HG02840 (cell line): ENCODE measurements at regions not wholly inside any gene's neighbourhood (a gene's known extent, or its start where the extent isn't known, plus 50 kb on each side); places are given as distances from the start of the nearest gene placed in this dataset.

Experiments used
- ATAC-seq: cut with Tn5 transposase; IDR thresholded peaks from one replicate; pipeline ENCODE4 v1.9.1; 2021; ENCODE audit warnings: mild to moderate bottlenecking, moderate library complexity, moderate number of reproducible peaks; ENCODE audit not compliant: unreplicated experiment, low FRiP score

DNA sequence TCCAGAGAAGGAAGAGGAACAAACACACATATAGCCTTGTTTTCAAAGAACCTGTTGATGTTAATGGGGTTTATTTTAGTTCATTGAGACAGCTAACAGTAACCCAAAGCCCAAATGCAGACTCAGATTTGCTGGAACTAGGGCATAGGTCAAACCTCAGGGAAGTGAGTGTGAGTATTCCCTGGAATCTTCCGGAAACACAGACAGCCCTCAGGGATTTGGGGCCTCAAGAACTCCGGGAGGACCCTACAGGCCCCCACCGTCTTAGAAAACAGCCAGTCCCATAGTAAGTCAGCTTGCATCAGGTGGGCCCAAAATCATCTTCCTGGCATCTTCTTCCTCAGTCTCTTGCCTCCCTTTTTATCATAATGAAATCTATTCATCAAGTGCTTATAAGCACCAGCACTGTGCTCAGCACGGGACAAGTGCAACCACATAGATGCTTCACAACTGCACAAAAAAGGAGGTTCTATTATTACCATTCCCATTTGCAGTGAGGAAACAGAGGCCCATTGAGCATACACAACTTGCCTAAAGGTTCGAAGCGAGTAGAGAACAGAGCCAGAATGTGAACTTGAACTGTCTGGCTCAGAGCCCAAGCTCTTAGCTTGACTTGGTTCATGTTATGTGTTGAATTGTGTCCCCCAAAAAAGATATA is 50.2 kb upstream of the BCL11A start:
- ATAC-seq, result no peak

DNA sequence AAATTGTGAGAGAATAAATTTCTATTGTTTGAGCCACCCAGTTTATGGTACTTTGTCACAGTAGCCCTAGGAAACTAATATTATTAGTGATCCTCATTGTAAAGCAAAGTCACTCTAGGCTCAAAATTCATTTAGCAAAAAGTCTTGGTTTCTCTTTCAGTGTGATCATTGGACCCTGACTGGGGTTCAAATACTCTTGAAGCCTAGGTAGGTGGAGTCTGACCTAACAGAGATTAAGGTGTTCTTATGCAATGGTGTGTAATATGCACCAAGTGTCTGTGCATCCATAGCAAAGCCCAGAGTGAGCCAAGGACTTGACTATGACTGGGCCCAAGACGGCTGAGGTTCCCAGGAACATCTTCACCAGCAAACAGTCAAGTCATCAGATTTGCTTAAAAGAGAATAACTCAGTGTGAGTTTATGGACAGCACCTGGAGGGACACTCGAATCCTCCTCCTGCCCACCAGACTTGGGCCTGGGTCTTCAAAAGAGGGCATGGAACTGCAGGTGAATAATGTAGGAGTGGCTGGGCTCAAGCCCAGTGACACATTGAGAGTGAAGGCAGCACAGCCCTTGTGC is 51.1 kb upstream of the BCL11A start:
- ATAC-seq, result no peak

DNA sequence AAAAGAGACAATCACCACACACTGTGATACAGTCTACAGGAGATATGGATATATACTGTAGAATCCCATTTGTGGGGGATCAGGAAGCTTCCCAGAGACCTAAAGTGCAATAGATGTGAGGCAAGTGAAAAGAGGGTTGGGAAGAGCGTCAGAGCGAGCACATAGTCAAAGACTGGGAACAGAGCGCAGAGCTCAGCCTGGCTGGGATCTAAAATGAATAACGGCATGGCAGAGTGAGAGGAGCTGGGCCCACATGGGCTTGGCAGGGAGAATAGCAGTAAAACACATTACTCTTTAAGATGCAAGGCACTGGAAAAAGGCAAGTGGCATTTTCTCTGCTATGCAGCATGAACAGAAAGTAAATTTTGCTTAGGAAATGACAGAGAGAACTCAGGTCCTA is 52.4 kb upstream of the BCL11A start:
- ATAC-seq, result no peak

DNA sequence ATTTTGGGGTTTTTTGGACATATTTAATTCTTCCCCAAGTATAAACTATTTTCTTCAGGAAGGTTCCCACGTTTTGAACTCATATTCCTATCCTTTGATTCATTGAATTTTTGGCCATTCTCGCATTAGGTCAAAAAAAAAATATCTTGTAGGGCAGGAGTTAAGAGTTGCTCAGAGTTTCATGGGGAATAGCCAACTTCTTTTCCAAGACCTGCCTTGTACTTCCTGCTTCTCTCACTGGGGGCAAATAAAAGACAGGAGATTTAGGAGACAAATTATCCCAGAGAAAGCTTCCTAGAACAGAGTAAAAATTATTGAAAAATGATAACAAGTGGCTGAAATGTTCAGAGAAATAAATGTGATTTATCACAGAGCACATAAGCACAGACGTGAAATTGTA is 55.2 kb upstream of the BCL11A start:
- ATAC-seq, result no peak

DNA sequence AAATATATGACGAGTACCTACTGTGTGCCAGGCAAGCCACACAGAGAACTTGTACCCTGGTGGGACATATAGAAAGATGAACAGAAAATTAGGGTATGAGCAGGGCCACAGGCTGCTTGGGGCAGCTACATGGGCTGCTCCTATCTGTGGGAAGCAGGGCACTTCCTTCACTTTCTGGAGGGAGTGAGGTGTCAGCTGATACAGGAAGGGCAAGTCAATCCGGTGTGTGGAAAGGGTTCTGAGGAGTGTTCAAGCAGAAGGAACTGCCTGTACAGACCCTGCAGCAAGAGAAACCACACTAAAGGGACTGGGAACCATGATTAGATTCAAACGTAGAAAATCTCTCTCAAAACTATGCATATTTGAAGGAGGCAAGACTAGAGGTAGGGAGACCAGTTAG is 58.6 kb upstream of the BCL11A start:
- no peak for ATAC-seq

DNA sequence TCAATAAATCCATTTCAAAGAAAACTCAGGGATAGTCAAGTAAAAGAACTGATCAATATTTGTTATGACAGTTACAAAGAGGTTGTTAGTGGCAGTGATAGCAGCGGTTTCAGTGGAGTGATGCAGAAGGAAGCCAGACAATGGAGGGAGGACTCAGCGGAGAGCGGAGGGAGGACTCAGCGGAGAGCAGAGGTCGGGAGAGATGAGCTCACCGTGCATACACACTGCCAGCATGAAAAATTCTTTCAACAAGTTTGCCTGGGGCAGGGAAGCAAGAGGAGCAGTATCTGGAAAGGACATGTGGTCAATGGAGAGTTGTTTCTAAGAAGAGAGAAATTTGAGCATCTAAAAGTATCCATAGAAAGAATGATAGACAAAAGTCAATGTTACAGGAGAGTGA is 60.9 kb upstream of the BCL11A start:
- ATAC-seq, result no peak

DNA sequence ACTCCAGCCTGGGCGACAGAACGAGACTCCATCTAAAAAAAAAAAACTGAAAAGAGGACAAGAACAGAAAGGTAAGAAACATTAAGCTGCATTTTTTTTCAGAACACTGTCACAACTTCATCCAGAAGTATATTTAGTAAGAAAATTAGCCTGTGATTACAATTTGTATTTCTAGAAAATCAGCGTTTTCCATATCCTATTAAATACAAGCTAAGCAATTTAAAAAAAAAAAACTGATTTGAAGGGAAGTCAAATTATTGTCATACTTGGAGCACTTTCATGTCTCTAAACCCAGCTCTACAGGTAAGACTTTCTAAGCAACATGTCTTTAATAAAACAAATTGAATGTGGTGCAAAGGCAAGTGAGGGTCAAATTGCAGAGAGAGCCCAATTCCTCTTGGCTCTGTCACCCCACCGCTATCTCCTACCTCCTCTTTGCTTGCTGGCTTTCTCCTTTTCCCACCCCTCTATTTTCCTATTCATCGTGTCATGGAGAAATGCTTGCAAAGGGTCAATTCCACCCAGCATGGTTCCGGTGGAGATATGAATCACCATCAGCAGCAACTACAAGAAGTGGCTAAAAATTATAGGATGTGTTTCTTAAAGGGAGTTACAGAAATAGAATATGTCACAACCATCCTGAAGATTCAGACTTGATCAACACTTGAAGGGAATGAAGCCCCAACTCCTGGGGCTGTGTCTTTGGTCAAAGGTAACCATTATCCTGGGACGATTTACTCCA is 68.4 kb upstream of the BCL11A start:
- ATAC-seq, result no peak

DNA sequence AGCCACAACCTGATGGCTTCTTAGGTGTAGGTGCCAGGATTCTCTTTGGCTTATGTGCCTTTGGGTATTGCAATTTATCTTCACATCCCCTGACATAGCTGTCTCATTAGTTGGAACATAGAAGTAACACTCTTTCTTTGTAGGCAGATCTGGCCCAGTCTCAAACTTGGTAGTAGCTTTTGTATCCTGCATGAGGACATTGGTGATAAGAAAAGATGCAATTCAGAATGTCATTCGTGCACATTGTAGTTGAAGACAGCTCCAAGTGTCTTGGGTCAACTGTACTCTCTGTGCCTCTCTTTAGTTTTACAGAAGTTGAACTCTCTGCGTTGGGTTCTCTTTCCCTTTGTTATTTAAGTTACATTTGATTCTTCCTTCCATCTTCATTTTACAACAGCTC is 69.6 kb upstream of the BCL11A start:
- no peak for ATAC-seq

DNA sequence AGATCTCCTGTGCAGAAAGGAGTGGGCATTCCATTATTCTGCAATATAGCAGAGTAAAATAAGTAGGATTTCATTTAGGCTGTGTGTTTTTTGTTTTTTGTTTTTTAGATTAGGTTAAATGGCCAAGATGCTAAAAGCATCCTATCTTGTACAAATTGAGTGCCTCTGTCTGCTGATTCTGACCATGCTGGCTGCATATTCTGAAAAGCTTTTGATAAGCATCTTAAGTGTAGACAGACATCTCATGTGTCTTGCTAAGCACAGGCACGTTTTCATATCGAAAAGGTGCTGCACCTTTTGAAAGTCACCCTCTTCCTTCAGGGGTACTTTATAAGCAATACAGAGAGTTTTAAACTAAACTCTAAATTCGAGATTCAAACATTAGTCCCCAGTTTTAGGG is 74.0 kb upstream of the BCL11A start:
- no peak for ATAC-seq

DNA sequence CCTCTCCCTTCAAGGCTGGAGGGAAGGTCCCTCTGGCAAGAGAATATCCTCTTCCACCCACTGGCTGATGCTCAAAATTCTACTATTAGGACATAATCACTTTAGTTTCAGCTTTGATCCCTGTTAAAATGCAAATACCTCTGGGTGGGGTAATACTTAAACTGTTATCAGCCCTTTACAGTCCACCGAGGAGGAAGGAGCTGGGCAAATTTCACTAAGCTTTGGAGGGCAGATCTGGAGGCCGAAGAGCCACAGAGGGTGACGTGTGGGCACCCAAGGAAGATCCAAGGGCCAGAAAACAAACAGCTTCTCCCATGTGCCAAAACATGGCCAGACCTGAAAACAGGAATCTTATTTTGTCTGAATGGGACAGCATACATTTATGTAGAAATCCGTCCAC is 74.6 kb upstream of the BCL11A start:
- ATAC-seq, result no peak

DNA sequence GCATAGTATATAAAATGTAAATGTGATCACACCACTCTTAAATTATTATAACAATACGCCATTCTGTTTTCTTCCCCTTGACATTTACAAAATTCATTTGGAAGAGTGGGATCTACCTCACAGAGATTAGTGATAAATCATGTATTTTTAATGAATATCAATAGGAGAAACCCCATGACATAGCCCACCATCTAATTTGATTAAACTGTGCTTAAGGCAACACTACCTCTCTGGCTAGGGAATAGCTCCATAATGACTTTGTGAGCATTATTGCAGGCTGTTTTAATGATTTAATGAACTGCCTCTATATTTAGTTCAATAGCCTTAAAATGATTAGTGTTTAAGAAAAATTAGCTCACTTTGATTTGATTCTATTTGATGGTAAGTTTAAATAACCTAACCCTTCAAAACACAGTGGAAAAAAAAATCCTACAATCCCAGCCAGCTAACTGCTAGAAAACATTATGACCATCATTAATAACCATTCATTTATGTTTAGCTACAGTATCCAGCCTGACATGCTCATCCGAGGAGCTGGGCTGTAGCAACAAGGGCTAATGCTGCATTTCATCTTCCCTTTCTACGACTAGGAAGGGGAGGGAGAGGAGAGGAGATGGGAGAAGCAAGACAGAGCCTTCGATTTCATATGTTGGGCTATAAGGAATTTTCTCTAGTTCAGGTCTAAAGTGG is 75.3 kb upstream of the BCL11A start:
- no peak for ATAC-seq

DNA sequence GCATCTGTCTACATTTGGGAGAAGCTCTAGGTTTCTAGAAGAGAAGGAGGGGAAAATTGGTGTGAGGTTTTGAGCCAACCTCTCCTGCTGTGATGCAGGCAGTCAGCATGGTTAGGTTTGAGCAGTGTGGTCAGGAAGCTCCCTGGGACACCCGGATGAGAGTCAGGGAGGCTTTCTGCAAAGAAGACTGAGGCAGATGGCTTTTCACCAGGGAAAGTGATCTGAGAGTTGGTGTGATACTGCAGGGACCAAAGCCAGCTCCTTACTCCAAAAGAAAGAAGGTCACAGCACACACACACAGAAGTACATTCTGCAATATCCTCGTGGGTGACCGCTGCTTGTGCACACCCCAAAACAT is 75.8 kb upstream of the BCL11A start:
- no peak for ATAC-seq

DNA sequence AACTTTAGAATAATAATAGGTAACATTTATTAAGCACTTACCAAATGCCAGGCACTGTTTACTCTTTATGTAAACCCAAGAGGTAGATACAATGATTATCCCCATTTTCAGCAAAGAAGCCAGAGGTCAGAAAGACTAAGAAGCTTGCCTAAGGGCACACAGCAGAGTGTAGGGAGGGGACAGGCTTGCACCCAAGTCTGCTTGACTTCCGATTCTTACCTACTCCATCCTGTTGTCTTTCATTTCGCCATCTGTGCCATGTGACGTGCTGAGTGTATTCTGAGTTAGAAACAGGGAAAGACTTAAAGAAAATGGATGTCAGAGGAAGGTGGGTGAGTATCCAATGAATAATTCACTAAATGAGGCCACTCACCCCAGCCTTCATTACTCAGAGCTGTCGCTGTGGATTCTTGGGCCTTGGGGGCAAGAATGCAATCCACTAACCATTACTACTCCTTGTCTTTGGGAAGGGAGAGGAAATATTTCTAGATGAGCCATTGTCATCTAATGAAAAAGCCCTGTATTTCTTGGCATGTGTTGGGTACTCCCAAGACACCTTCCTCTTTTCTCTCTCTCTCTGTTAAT is 76.4 kb upstream of the BCL11A start:
- no peak for ATAC-seq

DNA sequence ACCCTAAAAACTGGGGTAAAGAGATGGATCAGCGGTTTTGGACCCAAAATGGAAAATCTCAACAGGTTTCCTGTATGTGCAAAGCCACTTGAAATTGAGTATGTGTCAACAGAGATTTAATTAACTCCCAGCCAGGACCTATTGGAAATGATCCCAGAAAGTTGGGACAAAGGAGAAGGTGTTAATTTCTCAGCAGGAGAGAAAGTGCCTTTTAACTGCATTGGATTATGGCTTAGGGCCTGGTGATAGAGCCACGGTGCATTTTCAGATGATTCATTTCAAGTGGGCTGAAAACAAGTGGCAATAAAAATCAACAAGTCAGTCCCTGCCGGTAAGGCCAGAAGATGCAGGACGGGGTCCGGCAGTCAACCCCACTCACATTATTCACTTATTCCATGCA is 80.2 kb upstream of the BCL11A start:
- no peak for ATAC-seq

DNA sequence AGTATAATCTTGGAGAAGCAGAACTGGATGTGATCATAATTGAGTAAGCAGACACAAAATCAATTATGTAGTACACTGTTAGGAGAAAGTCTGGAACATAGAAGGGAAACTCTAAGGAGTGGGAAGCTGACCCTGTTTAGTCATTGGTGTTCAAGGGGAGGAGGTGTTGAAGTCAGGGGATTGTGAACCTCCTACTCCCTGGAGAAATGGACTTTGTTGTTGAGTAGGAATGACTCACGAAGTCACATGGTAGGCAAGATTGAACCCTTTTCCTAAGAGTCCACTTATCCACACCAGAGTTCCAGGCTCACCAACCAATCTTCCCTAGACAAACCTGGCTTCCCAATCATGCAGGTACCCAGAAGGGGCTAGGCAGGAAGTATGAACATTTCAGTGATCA is 81.0 kb upstream of the BCL11A start:
- no peak for ATAC-seq

DNA sequence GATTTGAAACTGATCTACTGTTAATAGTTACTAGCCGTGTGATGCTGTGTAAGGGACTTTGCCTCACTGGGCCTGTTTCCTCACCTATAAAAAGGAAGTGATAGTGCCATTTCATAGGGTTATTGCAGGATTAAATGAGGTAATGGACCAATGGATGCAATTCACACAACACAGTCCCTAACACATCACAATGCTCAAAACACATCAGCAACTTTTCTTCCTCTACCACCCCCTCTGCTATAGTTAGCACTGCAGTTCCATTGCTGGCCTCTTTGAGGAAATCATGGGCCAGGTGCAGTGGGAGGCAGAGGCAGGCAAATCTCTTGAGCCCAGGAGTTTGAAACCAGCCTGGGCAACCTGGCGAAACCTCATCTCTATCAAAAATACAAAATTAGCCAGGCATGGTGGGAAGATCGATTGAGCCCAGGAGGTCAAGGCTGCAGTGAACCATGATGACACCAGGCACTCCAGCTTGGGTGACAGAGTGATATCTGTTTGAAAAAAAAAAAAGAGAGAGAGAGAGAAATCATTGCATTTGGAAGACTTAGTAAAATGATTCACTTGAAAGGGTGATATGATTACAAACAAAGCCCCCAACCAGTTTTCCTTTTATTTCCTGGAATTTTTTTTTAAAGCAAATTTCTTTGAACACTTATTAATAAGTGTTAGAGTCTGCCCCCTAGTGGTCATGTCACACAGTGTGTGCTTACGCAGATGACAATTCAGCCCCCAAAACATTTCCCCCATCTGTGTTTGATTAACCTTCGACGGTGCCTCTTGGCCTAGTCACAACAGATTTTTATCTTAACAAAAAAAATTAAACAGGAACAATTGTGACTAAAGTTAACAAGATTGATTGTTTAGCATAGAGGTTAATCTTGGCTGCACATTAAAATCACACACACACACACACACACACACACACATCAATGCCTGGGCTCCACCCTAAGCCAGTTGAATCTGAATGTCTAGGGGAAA is 88.6 kb upstream of the BCL11A start:
- ATAC-seq, result no peak

DNA sequence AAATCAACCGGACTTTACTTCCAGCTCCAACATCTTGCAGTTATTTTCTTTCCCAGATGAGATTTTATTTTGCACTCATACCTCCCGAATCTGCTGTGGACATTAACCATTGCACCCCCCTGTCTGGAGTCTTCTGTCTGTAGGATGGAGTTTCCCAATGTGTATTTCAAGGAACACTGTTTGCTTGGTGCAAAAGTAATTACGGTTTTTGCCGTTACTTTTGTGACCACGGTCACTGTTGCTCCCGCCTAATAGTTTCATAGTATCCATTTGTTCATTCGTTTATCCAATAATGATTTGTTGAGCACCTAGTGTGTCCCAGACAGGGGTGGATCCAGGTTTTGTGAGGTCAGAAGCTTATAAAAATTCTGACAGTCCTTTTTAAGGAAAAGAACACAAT is 90.3 kb upstream of the BCL11A start:
- no peak for ATAC-seq

DNA sequence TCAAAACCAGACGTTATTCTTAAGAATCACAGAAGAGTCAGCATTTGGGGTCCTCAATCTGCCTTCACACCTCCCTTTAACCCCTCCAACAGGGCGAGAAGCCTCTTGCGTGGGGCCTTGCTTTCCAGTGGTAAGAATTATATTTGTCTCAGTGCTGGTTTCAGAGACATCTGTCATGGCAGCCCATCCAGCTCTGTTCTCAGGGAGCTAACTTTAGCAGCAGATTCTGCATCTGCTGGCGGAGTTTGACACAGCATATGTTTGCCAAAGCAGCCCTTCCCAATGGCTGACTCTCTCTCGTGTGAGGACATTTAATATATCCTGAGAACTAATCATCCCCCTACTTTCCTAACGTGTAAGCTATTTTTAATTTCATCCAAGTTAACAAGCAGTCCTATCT is 91.5 kb upstream of the BCL11A start:
- ATAC-seq, result no peak

DNA sequence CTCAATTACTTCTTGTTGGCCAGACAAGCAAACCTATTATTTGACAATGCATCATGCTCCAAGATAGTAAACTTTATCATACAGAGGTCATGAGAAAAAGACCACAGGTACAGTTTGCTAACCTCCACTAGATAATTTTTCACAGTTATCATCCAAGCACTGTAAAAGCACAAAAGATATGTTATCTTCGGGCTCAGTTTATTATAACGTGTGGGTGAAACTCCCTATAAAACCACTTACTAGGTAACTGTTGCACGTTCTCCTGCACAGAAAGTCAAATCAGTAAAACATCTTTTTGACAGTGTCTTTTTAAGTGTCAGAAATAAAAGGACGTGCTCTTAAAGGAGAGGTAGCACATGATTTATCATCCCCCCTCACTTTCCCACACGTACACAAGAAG is 94.7 kb upstream of the BCL11A start:
- no peak for ATAC-seq

DNA sequence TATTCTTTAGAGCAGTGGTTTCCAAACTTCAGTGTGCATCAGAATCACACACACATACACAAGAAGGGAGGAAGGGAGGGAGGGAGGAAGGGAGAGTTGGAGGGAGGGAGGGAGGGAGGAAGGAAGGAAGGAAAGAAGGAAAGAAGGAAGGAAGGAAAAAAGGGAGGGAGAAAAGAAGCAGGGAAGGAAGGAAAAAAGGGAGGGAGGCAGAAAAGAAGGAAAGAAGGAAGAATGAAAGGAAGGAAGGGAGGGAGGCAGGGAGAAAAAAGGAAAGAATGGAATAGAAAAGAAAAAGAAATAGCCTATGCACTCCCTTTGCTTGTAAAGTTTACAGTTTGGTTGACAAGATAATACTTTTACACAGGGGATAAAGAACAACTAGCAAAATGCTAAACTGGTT is 96.3 kb upstream of the BCL11A start:
- ATAC-seq, result no peak
